Non-pigmented ciliary epithelial cell (primary cell): ENCODE measurements at regions not wholly inside any gene's neighbourhood (a gene's known extent, or its start where the extent isn't known, plus 50 kb on each side); places are given as distances from the start of the nearest gene placed in this dataset.
A peak's percentile ranks its signal among the peaks of the same experiment; 100 is the strongest.
"Not testable (repeated sequence)": the region's sequence is repeated elsewhere in the genome, so short reads cannot be mapped to it uniquely, and the experiment has no call there.

Experiments
- DNase-seq: peaks from one replicate; pipeline ENCODE4 v3.0.0-alpha.2; 2010; ENCODE audit warnings: low read depth

DNA sequence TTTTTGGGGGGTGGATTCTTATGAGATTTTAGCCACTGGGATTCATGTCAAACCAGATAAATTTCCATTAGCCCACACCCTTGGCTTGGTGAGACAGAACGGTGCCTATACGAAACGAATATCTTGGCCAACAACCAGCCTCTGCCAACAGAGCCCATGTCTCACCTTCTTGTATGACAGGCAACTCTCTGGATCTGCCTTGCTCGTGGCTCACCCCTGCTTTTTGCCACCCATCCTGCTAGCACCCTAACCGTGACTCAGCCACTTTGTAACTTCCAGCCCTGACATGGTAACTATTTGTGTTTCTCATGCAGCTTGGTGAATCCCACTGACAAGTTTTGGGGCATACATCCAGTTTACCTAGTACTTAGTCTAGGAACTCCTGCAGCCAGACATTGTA is 457.0 kb downstream of the SPATA31D1 start:
- DNase-seq, result no peak

DNA sequence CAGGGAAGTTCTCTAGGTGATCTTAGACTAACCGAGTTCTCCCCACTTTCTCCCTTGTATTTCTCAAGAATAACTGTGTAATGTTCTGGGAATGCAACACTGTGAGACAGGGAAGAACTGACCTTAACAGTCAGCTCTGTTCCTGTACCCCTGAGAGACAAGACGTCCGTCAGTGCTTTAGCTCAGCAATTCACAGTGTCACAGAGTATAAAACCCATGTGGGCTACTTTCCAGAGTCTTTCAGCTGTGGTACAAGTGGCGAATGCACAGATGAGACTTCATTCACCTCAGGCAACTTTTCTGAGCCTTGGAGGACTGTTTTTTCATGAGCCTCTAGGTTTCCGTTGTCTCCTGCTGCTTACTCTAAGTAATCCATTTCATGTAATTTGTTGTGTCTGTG is 458.8 kb downstream of the SPATA31D1 start:
- no peak for DNase-seq

DNA sequence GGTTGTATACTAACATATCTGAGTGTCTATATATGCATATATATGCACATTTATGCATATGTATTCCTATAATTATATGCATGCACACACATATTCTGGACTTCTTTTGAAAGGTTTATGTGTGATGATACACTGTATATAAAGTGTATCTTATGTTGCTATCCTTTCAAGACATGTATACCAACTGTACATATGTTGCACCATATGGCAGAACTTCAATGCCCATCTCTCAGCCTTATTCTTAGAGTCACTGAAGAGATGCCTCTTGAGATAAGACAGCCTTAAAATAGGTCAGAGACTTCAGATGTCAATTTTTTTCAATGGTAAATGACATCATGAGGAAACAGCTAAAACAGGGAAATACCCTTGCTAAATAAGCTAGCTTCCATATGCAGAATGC is 461.4 kb downstream of the SPATA31D1 start:
- DNase-seq, result no peak

DNA sequence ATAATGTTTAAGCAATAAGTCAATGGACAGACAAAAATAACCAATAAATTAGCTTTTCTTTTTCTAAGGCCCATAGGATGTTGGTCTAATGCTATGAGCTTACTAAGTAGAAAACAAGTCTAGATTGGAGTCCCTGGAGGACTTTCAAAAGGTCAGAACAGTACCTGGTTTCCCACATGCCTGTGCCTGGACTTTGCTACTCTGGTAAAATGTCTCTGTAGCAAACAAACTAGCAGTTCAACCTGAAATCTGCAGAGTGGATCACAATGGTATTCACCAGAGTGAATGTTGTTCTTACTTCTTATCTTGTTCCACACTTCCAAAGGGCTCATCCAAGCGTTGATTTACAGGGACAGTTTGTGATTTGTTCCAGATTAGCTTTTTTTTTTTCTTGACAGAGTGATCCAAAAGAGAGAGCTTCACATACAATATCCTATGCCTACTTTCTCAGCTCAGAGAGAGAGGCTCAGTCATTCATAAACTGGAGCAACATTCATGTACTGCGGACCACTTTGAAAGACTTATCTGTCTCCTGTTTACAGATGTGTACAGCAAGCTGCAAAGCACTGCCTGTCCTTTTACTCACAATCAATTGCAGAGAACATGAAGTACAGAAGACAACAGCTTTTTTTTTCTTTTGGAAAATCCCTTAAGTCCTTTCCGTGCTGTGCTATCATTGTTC is 466.1 kb downstream of the SPATA31D1 start:
- DNase-seq, result no peak

DNA sequence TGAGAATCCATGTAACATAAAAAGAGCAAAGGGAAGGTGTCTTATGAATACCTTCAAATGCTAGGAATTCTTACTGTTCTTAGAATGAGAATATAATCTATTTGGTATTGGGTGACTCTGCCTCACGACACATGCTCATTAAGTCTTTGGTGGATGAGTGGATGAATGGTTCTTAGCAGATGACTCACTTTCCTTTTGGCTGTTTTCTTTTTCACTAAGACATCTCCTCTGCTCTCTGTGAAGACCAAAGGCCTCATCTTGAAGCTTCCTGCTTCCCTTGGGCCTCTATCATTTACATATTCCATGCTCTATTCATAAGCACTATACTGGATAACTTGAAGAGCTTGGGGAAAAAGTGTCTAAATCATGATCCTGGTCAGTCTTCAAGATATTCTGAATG is 468.1 kb downstream of the SPATA31D1 start:
- DNase-seq, result peak; percentile 17

DNA sequence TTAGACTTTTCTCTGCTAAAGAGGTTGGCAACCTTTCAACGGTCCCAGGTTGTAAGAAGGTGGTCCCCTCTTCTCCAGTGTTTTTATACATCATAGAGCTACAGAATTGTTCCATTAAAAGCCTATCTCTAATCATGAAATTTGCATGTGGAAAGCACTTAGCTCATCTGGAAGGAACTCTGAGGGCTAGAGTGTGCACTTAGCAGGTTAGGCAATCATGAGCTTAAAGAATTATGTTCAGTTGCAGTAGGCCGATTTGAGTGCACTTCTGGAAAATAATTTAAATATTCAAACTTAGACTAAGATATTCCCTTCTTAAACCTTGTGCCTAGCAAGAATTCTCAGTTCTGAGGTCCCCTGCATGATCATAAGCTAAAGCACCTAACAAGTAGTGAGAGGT is 468.7 kb downstream of the SPATA31D1 start:
- no peak for DNase-seq

DNA sequence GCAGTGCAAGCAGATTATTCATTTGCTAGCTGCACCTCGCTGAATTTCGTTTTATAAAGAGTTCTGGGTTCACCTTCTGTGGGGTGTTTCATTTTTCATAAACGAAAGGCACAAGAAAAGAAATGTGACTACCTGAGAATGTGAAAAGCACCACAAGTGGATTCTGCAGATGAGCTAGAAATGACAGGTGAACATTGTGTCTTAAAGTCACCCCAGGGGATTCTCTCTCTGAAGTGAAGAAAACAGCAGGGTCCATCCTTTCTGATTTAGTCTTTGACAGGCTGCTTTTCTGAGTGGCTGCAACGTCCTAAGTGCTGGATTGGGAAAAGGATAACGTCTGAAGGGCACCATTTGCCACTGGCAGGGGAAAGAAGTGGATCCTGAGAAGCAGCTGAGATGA is 469.3 kb downstream of the SPATA31D1 start:
- DNase-seq, result no peak

DNA sequence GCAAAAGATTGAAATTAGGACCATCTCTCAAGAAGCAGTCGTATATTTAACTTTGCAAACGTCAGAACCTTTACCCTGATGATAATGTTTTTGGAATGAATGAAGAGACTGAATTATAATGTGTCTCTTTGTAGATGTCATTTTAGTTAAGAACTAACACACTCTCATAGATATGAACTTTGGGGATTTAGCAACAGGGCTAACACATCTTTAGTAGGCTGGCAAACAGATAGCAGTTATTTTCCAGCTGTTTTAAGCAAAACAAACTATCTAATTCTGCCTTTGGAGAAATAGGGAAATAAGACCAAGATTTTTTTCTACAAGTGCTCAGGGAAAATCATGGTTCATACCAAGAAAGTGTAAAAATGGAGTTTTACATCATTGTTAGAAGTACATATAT is 469.7 kb downstream of the SPATA31D1 start:
- DNase-seq, result no peak

DNA sequence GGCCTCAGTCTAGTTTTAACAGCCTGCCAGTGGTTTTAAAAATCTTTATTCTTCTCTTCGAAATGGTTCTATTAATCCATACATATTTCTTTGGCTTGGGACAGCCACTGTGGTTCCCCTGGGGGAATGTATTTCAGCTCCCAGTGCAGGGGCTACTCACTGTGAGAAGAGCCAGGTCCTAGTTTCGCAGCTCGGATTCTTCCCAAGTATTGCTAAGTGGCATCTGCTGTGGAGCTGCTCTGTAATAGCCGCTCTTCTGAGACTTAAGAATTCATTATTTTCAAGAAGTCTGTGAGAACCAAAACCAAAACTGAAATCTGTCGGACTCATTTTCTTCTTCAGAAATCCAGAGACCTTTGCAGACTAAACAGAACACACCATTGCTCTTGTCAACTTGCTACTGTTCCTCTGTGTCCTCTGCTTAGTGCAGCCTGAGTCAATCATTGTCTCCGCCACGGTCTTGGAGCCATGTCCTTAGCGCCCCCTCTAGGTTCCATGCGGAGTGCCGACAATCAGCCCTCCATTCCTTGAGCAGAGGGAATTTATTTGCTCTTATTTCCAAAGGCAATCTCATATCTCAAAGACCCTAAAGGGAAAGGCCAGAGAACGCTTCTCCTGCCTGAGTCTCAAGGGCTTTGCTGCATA is 478.2 kb downstream of the SPATA31D1 start:
- DNase-seq, result no peak

DNA sequence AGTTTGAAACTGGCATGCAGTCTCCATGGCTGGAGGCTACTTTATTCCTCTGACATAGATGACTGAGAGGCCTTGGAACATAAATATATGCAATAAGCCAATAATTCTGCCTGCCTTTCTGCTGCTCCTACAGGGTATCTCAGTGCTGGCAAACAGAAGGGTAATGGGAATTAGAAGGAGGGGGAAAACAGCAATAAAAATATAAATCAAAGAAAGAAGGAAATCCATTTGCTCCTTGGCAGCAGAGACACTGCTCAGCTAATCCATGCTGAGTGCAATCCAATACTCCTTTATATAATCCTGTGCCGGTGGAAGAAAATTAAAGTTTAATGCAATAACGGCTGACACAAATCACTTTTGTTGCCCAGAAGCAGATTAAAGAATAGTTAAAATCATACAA is 478.9 kb downstream of the SPATA31D1 start:
- DNase-seq, result no peak

DNA sequence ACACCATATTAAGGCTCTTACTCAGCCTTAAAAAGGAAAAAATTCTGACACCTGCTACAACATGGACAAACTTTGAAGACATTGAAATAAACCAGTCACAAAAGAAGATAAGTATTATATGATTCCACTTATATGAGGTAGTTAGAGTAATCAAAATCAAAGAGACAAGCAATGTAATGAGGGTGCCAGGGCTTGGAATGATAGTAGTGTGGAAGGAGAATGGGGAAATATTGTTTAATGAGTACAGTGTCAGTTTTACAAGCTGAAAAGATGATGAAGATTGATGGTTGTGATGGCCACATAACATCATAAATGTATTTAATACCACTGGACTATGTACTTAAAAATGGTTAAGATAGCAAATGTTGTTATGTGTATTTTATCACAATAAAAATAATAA is 485.7 kb downstream of the SPATA31D1 start:
- no peak for DNase-seq

DNA sequence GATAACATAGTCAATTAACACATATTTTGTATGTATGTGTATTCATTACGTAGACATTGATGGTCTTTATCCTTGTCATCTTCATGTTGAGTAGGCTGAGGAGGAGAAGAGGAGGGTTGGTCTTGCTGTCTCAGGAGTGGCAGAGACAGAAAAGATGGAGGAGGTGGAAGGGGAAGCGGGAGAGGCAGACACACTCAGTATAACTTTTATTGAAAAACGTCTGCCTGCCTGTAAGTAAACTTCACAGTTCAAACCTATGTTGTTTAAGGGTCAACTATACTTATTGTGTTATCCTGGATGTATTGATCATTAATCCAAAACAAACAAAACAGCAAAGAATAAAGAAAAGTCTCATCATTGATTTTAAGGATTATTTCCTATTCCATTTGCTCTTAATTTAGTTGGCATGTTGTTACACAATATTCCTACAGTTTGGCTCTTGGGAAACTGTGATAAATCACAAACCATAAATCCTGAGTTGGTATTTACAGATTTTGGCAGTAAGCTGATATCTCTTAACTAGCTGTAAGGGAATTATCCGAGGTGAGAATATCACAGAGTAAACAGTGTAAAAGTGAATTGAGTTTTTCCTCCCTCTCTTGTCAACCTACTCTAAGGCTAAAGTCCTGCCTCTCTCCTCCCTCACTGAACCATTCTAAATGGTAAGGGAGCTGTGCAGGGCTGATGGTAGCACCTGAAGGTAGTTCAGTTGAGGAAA is 487.2 kb downstream of the SPATA31D1 start:
- no peak for DNase-seq

DNA sequence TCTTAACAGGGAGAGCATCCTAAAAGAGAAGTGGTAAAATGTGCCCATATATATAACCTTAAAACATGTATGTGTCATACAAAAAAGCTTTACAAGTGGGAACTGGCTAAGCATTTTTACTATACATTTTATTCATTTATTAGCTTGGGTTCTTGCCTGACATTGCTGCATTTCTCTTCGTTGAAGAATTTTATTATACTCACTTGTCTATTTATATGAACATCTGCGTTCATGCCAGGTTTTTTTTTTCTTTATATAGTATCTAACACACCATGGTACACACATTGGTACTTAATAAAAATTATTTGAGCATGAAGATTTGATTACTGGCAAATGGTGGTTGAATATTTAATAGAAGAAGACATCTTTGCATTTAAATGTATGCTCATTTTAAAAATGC is 492.3 kb downstream of the SPATA31D1 start:
- no peak for DNase-seq

DNA sequence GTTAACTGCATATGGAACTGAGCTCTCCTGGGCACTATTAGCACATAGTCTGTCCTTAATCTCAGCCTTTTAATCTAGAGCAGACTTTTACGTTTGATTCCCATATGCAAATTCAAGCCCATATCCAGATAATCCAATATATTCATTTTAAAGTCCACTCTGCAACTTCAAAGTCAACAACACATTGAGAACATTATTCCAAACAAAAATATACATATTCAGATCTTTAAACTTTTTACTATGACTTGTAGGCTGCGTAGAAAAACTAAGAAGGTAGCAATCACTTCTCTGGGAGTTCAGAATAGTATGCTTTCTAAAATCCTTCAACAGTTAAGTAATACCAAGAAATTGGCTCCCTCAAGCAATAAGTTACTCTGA is 499.4 kb downstream of the SPATA31D1 start:
- no peak for DNase-seq

DNA sequence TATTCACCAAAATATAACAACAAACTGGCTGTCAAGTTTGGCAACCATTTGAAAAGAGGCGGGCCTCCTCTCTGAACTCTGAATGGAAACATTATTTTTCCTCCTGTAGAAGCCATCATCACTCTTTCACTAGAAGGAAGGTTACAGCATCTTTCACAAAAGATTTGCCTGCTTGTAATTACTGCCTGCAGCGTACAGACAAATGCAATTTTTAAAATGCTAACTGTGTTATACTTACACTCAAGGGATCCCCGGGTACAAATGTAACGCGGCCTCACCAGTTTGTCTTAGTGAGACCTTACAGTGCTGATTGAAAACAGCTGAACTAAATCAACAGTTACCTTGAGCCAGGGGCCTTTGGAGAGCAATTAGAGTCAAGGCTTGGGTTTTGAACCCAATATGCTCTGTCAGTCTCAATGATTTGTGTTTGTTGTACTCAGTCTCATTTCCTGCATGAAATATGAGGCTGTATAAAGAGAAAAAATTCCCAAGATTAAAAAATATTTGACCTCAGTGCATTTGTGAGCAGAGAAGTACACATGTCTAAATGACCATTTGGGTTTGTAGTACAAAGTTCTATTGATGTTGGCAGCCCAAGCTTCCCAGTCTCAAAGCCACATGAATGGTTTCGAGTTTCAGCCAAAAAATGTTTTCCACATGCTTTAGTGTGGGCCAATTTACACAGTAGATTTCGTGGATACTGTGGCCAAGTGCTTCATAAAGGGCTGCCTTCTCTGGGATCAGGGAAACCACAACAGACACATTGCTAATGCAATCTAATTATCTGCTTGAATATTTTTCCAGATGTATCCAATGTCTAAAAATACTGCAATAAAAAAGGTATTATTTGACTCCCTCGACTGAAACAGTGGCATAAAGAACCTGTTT is 500.0 kb downstream of the SPATA31D1 start:
- DNase-seq, result peak; percentile 76

DNA sequence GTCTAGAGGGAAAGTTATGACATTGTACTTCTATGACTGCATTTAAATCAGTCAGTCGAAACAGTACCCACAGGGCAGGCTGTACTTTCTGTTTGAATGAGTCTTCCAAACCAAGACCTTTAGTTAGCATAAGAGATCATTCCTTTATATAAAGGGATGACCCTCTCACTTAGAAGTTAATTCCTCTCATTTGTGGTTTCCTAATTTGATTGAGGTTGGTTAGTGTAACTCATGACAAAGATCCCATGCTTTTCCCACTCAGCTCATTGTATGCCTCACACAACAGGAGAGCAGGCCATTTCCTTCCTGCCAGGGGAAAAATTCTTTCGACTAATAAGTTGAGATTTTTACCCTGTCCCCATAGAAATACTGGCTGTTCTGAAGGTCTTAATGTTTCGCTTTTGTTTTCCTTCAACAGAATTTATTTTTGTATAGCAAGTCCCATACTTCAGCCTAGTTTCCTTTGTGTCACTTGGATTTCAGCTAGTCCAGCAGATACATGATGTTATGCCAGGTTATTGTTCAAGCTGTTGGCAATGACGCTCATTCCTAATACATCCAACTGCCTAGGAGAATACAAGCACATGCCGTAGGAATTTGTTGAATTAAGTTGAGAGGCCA is 500.7 kb downstream of the SPATA31D1 start:
- no peak for DNase-seq

DNA sequence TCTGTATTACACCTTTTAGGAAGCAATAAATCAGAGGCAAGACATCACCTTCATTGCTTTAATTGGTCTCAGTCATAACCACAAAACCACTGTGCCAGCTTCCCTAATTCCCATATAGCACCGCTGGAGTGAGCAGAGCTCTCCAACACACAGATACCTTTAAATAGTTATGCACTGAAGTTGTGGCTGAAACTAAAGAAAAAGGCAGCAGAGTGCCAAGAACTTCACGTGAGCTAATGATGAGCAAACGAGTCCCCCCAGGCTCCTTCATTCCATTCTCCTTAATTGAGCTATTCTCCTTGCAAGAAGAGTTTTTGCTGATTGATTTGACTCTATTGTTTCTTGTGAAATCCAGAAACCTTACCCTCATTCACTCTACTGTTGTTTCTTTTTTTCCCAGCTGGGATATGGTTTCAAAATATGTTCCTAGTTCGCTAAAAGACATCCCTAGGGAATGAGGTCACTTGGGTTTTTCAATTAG is 501.5 kb downstream of the SPATA31D1 start:
- no peak for DNase-seq

DNA sequence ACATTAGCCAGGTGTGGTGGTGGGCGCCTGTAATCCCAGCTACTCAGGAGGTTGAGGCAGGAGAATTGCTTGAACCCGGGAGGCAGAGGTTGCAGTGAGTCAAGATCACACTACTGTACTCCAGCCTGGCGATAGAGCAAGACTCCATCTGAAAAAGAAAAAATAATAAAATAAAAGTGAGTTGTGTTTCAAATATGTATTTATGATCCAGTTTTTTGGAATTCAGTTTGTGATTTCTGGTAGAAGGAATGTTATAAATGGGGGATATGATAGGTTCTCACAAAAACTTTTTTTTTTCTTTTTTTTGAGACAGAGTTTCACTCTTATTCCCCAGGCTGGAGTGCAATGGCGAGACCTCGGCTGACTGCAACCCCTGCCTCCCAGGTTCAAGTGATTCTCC is 502.2 kb downstream of the SPATA31D1 start:
- DNase-seq, result not testable (repeated sequence)

DNA sequence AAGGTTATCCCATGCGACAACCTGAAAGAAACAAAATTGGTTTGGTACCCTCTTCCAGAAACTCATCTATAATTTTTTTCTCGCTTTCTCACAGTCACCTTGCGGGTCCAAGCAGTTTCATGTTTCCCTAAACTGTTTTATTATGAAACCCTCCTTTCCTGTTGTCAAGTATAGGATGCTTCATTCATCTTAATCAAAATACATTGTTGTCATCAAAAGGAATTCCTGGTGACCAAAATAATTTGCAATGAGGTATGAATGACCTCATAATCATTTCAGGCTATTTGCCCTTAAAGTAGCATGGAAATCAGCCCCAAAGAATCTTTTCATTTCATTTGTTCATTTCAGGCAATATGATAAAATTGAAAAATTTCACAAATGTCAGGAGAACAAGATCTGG is 503.0 kb downstream of the SPATA31D1 start:
- DNase-seq, result no peak

DNA sequence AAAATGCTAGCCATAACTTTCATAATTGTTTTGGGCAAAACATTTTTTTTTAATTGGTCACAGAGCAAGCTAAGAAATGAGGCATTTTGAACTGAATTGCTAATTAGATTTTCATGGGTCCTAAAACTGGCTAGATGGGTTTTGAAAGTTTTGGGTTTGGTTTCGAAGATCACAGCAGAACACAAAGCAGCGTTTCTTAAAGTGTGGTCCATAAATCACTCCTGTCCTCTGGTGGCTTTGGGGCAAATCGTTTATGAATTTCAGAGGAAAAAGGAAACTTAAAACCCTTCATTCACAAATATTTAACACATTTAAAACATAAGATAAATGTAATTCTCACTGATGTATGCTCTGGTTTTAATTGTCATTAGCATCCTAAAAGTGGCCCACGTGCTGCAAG is 503.7 kb downstream of the SPATA31D1 start:
- no peak for DNase-seq

DNA sequence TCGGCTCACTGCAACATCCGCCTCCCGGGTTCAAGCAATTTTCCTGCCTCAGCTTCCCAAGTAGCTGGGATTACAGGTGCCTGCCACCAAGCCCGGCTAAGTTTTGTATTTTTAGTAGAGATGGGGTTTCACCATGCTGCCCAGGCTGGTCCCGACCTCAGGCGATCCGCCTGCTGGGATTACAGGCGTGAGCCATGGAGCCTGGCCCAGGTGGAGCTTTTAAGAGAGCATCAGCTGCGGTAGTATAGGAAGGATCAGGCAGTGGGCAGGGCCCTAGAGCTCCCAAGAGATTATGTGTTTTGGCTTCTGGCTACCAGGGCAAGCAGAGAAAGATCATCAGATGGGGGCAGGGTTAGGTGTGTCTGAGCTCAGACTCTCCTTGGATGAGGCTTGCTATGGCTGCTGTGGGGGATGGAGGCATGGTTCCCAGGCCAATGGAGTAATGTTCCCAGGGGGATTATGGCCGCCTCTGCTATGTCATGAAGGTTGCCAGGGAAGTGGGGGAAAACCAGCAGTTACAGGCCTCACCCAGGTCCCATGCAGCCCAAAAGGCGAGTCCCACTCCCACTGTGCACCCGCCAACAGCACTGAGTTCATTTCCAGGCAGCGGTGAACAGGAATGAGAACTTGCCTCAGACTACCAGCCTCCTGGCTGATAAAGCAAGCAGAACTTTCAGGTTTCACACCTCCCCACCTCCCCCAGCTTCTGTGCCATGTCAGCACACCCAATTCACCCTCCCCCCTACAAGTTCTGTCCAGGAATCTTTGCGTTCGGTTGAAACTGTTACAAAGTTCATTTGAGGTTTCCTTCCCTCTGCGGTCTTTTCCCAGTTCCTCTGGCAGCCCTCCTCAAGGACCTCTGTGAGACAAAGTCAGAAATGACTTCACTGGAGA is 507.6 kb downstream of the SPATA31D1 start:
- no peak for DNase-seq
